ENCODE measurements at regions not wholly inside any gene's neighbourhood (a gene's known extent, or its start where the extent isn't known, plus 50 kb on each side); places are given as distances from the start of the nearest gene placed in this dataset.
A peak's percentile ranks its signal among the peaks of the same experiment; 100 is the strongest.
"Not testable (repeated sequence)": the region's sequence is repeated elsewhere in the genome, so short reads cannot be mapped to it uniquely, and the experiment has no call there.

DNA sequence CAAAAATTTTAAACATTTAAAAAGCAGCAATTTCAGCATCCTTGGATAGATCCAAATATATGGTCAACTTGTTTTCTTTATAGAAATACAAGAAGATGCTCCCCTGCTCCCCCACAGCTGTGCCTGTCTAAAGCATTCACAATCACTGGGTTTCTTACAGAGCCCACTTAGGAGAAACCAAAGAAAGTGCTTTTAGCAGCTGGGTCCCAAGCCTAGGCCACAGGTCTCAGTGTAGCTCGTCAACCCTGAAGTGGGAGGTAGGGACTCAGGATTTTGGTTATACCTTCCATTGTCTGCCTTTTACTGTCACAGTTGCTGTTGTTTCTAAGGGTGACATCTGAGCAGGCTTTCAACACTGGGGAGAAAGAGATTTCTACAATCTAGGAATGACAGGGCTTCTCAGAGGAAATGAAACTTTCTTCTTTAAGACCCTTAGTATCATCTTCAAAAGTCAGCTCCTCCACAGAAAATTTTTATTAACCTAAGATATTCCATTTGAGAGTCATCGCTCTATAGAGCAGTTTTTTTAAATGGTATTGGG is 199.3 kb upstream of the CMC1 start:
- no peak for DNase-seq

DNA sequence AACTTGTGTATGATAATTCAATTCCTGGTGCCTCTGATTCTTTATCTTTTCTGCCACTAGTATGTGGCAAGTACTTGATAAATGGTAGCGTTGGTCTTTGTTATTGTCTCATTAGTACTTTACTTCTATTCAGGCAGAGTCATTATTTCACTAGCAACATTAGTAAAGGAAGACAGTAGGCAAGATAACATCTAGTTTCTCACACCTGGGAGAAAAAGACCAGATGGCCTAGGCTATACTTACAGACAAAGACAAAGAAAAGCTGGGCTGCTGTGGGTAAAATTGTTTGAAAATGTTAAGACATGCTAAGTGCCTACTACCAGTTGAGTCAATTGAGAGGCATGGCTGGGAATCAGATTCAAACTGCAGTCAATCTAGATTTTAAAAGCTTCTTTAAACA is 198.7 kb upstream of the CMC1 start:
- DNase-seq: no peak

DNA sequence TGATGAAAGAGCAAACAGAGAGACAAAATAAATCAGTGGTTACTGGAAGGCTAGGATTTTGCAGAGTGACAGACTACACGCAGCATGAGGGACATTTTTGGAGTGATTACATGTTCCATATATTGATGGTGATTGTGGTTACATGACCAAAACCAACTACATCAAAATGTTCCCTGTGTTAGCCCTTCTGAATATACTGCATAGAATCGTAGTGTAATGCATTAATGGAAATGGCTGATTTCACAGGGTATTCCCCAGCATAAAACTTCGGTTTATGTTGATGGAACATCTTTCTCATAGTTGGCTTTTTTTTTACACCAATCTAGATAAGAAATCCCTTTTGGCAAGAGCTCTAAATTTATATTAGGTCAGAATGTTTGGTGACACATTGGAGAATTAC is 191.3 kb upstream of the CMC1 start:
- no peak for DNase-seq

DNA sequence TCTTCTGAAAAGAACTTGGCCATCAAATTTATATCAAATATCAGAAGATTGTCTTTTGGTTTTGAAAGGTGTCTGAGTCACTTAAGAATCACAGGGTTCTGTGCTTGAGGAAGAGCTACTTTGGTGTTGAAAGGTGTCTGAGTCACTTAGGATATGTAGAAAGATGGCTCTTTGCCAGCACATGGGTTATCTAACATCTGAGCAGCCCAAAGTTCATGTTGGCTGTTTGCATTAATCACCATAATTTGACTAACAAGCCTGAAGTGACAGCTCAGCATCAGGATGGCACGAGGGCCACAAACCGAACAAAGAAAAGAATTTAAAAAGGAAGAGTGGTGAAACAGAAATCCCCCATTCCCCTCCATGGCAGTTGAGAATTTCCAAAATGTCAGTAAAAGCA is 190.5 kb upstream of the CMC1 start:
- peak; percentile 62 for DNase-seq

DNA sequence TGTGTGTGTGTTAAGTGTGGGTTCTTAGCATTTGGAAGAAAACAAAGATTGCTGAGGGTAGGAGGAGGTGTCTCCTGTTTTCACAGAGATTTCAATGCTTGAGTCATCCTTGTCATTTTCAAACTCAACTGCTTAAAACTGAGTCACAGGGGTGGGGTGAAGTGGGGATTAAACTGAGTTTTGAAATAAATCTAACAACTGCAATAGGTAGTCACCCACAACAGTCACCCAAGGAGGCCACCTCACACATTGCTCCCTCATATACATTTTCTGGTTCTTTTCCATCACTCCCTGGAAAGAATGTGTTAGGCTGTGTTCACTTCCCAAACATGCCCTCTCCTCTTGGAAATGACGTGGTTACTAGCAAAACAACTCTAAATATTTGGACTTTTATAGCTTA is 187.7 kb upstream of the CMC1 start:
- no peak for DNase-seq

DNA sequence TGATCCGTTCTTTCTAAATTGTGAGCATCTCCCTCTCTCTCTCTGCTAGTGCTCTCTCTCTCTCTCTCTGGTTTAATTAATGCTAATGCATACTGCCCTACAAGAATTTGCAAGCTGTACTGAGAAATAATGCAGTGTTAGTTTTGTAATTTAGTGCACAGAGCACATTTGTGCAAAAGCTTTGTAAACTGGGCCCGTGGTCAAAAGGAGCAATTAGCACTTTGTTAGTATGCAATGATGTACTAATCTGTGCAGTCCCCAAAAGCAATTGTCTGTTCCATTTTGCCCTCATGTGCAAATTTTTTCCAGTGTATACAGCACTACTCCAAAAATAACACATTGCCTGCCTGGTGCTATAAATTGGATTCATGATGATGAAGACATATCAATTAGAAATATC is 184.6 kb upstream of the CMC1 start:
- no peak for DNase-seq

DNA sequence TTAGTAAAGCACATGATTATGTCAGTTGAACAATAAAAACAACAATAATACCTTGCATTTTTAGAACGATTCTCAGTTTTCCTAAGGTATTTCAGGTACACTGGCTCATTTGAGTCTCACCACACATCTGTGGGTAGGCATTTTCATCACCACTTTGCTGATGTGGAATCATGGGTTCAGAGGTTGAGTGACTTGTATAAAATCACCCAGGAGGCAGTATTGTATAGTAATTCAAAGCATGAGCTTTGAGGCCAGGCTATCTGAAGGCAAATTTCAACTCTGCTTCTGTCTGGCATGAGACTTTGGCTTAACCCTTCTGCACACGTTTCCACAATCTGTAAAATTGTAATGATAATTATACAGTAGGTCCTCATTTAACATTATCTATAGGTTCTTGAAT is 183.9 kb upstream of the CMC1 start:
- no peak for DNase-seq

DNA sequence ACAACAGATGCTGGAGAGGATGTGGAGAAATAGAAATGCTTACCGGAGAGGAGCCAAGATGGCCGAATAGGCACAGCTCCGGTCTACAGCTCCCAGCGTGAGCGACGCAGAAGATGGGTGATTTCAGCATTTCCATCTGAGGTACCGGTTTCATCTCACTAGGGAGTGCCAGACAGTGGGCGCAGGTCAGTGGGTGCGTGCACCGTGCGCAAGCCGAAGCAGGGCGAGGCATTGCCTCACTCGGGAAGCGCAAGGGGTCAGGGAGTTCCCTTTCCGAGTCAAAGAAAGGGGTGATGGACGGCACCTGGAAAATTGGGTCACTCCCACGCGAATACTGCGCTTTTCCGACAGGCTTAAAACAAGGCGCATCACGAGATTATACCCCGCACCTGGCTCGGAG is 182.2 kb upstream of the CMC1 start:
- not testable (repeated sequence) for DNase-seq

DNA sequence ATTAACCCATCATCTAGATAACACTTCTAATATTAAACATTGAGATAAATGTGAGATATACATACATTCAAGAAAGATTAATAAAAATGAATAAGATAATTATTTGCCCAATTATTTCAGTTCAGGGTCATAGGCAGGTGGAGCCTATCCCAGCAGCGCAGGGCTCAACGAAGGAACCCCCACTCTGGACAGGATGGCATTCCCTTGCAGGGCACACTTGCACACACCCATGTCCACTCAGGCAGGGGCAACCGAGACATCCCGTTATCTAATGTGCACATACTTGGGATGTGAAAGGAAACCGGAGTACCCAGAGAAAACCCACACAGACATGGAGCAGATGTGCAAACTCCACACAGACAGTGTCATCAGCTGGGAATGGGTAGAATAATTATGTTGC is 175.4 kb upstream of the CMC1 start:
- DNase-seq: no peak

DNA sequence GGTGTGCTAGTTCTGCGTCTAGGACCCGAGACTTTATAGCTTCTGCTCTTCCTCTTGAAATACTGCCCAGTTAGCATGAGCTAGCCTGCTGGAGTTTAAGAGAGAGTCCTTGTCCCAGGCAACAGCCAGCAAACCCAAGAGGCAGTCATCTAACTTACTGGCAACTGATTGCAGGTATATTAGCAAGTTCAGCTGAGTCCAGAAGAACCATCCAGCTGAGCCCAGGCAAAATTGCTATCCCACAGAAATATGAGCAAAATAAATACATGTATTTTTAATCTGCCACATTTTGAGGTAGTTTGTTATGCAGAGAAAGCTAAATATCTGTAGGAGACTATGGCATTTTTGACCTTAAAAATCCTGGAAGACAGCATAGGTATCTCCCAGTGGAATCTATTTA is 174.4 kb upstream of the CMC1 start:
- DNase-seq: no peak

DNA sequence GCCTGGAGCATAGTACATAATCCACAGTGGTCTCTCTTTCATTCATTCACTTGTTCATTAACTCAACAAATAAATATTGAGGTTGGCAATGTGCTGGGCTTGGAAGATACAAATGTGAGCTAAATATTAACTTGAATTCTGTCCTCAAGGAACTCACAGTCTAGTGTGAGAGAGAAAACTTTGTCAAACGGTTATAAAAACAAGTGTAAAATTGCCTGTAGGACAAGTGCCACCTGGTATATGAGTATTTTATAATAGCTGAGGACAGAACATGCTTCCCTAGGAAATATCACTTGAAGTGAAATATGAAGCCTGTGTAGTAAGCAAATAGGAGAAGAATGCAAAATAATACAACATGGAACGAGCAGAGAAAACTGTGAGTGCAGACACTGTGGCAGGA is 173.1 kb upstream of the CMC1 start:
- no peak for DNase-seq

DNA sequence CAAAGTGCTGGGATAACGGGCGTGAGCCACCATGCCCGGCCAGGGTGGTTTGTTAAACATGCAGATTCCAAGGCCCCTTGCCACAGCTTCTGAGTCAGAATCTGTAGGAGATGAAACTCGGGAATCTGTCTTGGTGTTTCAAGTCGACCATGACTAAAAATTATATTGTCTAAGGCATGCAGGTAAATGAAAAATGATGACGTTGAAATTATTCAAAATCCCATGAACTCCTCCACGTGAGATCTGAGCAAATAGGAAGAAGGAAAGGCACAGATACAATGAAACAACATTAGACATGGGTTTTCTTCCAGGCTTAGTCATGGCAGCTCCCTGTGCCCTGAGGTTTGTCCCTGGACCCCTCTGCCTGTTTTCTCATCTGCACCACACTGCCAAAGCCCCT is 172.0 kb upstream of the CMC1 start:
- no peak for DNase-seq

DNA sequence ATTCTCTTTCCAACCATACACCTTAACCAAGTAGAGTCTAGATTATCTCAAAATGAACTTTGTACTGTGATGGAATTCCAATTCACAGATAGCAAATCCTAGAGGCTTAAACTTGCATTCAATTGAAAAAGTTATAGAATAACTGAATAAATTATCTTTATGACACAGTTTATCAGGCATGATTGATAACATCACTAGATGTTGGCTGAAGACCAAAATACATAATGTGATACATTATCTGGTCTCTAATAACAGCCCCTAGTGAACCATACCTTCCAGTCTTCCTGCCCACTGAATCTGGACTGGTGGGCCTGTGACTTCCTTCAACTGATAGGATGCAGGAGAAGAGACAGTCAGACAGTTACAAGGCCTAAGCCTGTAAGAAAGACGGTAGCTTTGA is 165.2 kb upstream of the CMC1 start:
- DNase-seq: no peak

DNA sequence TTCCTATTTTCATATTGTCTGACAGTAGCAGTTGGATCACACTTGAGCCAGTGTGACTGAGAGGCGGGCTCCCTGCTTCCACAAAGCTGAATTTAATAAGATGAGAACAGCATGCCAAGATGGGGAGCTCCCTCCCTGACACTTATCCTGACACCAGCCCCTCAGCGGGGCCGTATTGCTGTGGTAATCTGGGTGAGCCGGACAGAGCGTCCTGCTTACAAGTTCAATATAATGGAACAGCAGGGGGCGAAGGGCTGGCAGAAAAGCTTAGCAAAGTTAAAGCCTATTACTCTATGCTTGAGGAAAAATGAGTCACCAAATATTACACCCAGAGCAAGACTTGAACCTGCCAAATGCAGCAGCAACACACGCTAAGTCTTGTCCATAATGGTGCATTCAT is 163.8 kb upstream of the CMC1 start:
- no peak for DNase-seq

DNA sequence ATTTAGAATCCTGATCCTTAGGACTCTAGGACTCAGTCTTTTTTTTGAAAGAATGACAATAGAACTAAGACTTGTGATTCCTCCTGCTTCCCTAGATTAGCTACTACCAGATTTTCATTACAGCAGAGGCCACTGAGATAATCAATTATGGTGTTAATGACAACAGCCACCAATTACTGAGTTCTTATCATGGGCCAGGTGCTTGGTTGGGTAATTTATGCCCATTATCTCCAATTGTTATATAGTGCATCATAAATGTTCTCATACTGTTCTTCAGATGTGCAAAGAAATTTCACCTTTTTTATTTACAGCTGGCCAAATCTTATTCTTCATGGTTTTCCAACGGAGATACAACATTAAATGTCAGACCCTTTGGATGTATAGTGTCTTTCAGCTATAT is 162.9 kb upstream of the CMC1 start:
- DNase-seq: no peak

DNA sequence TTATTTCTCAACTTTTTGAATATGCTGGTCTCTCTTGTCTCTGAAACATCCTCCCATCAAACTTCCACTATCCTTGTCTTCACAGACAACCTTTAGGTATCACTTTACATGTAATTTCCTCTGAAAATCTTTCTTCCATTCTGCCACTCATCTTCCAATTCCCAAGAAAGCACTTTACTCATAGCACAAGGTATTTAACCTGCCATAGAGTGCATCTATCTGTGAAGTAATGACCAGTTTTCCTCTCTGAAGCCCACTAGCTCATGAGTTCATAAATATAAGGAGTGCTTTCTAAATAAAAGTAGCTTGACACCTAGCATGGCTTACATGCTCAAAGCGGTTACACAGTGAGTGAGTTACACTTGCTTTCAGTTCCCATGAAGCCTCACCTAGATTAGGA is 160.7 kb upstream of the CMC1 start:
- no peak for DNase-seq

DNA sequence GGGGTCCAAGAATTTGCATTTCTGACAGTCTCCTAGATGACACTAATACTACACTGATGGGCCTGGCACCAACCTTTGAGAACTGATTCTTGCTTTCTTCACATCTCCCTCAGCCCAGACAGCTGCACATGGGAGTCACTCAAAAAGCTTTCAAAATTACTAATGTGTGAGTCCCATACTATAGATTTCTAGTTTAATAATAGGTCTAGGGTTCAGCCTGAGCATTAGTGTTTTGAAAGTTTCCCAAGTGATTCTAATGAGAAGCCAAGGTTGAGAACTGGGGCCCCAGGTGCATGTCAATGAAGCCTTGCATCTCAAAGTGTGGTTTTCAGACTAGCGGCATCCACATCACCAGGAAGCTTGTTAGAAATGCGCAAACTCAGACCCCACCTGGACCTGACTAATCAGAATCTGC is 159.9 kb upstream of the CMC1 start:
- DNase-seq: no peak

DNA sequence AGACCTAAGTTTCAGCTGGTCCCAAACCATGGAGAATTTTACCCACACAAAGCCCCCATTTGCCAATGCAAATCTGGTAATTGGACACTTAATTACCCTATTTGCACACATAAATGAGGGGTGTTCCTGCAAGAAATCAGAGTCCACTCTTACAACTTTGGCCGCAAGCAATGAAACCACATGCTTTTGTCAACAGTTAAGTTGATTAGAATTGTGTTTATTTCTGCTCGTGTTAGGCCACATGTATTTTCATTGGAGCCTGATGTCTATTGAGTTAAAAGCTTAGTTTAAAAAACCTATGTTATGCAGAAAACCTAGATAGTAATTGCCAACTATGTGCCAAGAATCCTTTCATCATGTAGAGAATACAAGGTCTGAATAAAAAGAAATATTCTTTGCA is 153.8 kb upstream of the CMC1 start:
- no peak for DNase-seq

DNA sequence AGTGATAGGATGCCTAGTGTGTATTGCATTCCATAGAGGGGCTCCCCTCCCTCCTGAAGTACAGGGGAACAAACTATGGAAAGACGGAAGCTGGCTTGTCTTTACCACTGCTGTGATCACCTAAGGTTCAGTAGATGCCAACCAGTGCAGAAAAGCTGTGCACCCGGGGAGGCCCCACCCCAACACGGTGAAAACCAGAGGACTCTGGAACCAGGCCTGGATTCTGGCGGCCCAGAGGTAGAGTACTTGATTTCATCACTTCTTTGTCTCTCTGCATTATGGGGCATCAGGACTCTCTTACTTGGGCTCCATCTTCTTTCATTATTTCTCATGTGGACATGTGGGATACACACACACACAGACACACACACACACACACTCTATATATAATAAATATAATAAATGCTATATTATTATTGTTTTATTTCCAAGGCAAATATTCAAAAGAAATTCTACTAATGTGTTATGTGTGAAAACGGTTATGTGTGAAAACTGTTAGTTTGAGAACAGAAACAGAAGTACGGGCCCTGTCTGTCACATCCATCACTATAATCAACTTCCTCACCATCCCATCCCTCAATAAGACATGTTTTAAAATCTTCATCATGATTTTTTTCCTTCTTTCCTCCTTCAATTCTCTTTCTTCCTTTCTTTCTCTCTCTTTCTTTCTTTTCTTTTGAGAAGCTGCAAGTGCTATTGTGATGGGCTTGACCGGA is 152.4 kb upstream of the CMC1 start:
- no peak for DNase-seq

DNA sequence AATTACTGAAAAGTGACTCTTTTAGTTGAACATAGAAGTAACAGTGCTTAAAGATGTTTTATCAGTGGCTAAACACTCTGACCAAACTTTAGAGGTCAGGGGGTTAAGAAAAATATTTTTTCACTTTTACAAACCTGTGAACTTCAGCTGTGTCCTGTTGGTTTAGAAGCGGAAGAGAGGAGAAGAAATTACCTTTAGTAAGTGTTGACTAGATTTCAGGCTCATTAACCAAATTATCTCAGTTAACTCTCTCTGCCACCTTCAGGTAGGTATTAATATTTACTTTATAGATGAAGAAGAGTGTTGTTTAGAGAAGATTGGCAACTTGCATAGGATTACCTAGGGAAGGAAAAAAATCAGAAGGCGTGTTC is 151.9 kb upstream of the CMC1 start:
- no peak for DNase-seq

DNA sequence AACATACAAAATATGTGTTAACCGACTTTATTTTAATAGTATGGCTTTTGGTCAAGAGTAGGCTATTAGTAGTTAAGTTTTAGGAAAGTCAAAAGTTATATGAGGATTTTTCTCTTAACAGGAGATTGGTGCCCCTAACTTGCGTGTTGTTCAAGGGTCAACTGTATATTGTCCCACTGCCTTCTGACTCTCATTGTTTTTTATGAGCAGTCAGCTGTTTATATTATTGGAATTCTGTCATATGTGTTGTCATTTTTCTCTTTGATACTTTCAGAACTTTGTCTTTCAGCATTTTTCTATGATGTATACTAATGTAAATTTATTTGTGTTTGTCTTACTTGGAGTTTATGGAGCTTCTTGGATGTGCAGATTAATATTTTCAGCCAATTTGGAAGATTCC is 142.1 kb upstream of the CMC1 start:
- no peak for DNase-seq

DNA sequence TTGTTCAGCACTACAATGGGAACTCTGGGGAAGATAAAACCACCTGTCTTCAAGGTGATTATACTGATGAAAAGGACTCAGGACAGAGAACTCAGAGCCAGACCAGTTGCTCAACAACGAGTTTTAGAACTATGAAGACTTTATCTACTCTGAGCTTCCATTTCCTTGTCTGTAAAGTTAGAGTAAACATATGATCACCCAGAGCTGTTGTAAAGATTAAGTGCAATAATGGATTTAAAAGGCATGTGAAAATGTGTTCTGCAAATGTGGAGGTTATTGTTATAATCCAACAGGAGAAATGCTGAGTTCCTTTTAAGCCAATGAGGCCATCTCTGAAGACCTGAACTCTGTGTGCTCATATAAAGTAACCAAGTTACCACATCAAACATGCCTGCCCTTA is 139.7 kb upstream of the CMC1 start:
- DNase-seq: no peak

DNA sequence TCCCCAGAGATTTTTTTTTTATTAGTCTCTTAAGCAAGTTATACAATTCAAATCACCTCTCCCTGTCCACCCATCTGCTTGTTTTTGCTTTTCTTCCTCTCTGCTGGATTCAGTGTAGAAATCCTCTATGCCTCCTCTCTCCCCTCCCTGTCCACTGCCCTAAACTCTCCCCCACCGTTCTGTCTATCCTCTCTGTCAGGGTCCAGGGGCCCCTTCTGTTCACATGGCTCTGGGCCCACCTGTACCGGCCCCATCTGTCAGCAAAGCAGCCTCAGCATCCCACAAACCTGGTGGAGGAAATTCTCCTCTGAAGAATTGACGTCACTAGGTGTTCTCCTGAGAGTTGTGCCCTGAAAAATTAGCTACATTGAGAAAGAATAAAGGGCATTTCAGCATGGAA is 137.6 kb upstream of the CMC1 start:
- DNase-seq: no peak

DNA sequence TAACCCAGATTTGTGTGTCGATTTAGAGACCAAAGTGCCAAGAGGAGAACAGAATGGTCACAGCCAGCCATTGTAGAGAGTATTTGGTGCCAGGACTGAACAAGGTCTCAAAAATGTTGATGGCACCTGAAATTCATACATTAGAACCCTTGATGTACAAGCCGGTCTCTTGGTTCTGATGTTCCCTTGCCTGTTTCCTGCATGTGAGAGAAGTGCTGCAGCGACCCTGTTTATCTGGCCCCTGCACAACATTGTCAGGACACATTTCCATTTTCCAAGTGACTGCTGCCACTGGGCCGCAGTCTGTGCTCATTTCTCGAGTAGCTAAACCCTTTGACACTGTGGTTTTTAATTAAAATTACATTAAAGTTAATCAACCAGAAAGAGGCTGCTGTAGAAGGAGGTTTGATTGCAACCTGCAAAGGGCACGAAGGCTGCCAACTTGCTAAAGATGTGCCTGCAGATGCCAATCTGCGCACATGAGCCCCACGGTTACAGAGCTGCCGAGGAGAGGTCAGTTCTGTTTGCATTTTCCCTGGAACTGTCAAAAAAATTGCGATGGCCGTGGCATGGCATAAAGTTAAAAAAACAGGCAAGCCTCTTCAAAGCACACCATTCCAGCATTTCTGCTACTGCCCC is 136.4 kb upstream of the CMC1 start:
- DNase-seq: no peak

DNA sequence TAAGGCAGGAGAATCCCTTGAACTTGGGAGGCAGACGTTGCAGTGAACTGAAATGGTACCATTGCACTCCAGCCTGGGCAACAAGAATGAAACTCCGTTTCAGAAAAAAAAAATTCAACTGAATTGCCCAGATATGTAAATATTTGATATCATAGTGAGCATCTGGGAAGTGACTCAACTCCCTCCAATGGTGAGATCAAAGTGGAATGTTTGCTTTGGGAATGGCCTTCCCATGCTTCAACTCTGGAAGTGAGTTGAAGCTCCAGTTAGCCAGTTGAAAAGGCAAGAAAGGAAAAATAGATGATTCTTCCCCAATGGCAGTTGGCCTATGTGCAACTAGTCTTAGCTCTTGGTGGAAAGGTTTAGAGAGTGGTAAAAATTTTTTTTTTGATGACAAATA is 131.6 kb upstream of the CMC1 start:
- no peak for DNase-seq
